HG03175 (cell line): ENCODE measurements at regions not wholly inside any gene's neighbourhood (a gene's known extent, or its start where the extent isn't known, plus 50 kb on each side); places are given as distances from the start of the nearest gene placed in this dataset.
"Not testable (repeated sequence)": the region's sequence is repeated elsewhere in the genome, so short reads cannot be mapped to it uniquely, and the experiment has no call there.

ENCODE experiments used
- ATAC-seq: cut with Tn5 transposase; IDR thresholded peaks from one replicate; pipeline ENCODE4 v1.9.1; 2021; ENCODE audit warnings: mild to moderate bottlenecking, moderate library complexity; ENCODE audit not compliant: unreplicated experiment

DNA sequence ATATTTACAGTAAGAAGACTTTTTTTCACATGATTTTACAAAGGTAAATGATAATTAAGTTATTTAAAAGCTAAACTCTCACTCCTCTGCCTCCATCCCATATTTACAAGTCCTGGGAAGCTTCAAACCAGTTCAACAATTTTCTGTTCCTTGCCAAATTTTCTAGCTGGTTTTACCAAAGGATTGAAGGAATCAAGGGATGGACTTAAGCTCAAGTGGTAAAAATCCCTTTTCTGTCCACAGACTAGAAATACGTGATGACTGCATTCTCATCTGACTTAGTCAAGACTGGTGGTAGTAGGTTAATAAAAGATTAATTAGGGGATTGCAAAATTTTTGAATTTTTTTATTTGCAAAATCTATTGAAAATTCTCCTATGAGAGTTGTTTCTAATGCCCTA lies 297.3 kb downstream of the MTX2 start:
- ATAC-seq: no peak

DNA sequence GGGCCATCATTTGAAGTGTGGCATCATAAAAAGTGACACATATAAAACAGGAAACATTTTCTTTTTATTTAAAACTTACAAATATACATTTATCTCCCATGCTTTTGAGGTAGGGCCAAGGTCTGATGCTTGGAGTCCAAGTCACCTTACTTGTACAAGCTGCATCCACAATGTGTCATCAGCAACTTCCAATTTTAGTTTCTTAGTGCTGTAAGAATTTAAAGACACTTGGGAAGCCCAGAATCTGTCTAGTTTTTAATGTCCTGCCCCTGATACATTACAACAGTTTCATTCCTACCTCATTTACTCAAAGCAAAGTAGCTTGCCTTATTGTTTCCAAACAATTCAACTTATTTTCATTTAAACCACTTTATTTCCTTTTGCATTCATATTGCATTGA lies 297.7 kb downstream of the MTX2 start:
- no peak for ATAC-seq

DNA sequence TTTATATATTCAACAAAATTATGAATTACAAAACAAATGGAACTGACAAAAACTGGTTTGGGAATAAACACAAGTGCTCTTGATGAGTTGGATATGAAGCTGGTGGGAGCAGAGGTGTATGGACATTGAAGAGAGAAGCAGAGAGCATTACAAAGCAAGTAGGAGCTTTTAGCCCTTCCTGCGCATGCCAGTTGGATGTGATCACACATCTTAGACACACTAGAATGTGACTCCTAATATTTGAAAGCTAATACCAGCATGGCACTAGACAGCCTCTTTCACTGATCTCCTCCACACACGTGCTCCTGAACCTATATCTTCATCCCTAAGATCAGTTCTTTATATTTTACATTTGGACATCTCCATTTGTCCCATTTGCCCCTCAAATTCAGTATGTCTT lies 298.1 kb downstream of the MTX2 start:
- no peak for ATAC-seq

DNA sequence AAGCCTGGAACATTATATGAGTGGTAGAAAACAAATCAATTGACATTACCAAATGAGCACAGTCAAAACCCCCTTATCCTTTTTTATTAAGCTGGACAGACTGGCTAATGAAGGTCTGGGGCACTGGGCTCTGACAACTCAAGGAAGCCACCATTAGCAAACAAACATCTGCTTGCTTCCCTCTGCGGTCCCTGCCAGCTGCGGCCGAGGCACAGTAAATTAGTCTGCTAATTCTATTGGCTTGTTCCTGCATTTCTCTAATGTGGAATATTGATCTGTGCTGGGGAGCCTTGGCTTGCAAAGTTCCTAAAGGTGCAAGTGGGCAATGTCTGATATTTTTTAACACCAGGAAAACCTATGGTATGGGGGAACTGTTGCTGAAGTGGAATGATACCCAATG lies 300.3 kb downstream of the MTX2 start:
- ATAC-seq: no peak

DNA sequence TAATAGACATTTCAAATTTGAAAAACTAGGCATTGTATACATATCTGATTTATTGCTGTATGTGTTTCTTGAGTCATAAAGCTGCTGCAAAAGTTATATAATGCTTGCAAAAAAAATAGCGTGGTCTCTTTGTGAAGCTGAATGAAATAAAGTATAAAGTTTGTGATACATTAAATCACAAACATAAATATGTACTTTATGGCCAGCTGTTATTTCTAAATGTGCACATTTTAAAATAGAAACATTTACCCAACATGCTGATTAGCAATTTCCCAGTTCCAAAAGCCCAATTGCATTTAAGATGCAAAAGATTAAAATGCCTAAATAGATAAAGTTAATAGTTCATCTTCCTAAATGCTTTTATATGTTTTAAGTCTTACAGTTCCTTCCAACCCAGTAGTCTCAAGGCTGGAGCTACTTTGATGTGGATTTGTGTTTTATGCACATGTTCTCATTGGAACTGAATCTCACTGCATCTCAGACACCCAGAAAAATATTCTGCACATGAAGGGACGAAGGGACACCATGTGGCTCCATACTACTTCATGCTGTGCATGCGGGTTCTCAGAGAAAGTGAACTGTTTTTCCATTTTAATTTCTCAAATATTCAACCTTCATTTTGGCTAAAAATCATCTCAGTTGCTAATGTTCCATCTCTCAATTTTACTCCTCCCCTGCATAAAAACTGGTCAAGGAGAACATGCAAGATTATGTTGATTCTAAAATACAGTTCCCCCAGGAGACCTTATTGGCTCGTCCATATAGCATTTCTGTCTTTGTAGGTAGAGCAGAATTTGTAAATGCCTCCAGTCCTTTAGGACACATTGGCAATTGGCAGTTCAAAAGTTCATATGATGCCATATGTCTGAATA lies 304.6 kb downstream of the MTX2 start:
- no peak for ATAC-seq

DNA sequence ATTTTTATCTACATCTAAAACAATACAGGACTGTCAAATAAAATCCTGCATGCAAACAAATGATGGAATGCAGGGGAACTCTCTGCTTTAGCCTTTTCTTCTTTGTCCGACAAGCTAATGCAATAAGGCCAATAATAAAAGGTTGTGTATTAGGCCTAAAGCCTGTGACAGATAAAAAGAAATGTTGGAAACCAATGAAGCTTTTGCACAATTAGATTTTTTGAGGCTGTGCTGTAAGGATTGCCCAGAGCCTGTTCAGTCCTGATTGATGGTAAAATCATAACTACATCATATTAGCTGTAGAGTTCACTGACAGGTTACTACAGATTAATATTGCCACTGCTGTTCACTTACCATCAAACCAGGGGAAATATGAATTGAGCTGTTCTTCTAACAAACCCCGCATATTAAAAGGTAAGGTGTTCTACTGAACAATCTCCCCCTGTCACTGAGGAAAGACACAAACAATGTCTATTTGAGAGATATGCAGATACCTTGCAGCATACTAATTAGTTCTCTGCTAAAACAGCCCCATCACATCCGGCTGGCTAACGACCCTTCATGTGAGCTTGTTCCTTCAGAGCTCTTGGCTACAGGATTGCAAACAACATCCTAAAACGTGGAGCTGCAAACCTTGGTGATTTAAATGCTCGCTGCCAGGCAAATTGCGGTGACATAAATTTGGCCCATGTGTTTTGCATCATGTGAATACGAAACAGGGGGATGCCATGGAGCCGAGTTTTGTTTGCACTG lies 305.4 kb downstream of the MTX2 start:
- ATAC-seq: no peak

DNA sequence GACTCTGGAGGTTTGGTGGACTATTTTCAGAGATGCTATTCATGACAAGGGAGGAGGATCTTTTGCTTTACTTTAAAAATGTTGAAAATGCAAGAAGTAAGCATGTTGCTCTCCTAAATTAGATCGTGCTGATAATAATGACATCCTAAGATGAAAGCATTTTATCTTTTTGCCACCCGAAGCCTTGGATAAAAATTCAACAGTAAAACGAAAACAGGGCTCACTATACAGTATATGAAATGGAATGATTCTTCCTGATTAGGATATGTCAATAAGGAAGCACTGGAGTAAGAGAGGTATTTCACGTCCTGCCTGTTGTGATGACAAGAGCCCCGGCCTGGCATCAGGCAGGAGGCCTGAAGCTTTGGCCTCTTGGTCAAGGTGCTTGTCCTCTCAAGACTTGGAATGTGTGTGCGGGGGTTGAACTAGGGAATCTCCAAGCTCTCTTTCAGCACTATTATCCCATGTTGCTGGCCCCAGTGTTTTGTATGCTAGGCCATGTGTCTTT lies 306.0 kb downstream of the MTX2 start:
- no peak for ATAC-seq

DNA sequence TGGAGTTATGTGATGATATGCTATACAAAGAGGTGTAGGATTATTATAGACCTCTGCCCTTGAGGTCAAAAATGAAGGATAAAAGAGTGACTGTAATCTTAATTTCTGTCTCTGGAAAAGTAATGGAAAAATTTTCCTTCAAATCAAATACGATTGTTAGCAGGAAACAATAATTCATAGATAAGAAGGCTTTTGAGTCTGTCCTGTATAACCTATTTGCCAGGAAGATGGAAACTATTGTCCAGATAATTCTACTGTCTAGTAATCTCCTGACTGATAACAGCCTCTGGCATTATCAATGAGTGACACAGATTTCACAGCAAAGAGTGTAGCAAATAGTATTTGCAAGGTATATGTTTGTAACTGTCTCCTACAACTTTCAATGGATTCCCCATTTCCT lies 307.8 kb downstream of the MTX2 start:
- ATAC-seq: no peak

DNA sequence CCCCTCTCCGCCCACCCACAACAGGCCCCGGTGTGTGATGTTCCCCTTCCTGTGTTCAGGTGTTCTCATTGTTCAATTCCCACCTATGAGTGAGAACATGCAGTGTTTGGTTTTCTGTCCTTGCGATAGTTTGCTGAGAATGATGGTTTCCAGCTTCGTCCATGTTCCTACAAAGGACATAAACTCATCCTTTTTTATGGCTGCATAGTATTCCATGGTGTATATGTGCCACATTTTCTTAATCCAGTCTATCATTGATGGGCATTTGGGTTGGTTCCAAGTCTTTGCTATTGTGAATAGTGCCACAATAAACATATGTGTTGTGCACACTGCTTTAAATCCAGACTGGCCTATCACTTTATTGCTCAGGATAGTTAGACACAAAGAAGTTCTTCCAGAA lies 309.1 kb downstream of the MTX2 start:
- not testable (repeated sequence) for ATAC-seq

DNA sequence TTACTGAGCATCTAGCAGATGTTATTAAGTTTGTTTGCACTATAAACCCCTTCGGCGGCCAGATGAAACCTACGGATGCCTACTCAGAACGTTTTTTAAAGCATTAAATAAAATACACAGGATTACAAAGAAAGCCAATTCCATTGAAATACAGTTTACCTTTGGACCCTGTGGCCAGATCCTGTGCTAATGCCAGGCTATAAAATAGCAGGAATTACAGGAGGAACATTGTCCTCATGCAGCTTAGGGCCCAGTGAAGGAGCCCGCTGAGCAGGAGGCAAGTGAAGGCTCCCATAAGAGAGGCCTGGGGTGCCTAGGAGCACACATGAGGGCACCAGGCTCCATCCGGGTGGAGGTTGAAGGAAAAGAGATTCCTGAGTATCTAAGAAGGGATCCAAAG lies 310.4 kb downstream of the MTX2 start:
- ATAC-seq: no peak

DNA sequence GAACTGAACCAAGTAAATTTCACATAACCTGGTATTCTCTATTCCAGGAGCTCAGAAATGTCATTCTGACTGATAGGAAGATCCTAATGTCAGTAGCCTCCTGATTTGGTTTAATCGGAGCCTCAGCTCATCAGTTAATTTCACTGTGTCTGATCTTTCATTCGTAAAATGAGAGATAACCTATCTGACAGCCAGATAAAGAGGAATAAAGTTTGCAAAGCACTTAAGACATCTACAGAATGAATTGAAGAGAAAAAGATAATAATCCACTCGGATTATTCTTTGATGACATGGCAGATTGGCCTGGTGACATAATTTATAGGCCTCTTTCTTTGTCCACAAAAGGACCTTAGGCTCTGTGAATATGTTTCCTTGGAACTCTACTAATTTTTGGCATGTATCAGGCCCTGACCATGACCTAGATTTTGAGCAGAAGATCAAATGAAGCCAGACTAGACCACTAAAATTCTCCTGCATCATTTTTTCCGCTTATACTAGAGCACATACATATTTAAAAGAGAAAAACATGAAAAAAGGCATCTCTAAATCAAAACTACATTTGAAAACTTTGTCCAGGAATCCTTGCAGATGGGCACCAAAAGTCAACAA lies 312.4 kb downstream of the MTX2 start:
- ATAC-seq: no peak

DNA sequence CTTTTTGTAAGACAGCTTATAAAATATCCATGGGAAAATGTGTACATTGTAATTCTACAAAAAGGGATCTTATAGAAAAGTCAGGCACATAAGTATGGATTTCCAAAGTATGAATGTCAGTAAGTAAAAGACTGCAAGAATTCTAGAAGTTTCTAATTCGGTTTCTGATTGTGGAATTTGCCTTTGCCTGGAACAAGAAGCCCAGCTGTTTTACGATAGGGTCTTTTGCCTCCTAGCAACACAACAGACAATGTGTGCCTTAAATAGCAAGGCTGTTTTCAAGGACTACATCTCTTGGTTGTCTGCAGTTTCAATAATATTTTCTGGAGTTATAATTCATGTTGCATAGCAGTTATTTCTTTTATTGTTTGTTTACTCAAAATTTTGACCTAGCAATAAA lies 312.9 kb downstream of the MTX2 start:
- ATAC-seq: no peak

DNA sequence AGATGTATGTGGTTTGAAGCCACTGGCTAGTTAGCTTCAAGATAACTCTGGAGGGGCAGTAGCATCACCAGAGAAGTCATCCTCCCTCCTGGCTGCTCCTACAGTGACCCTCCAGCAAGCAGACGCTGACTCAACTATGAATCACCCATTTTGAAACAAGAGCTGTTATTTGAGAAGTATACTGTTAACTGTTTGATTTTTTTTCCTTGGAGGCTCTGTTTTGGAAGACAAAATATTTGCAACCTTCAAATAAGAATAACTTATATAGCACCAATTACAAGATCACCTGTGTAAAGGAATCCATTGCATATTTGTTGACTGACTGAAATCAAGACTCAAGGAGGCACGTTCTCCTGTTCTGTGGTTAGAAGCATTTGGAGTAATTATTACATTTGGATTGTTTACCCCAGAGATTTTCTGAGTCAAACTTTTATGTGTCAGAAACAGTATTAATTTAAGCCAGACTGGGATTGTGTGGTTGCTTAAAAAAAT lies 313.8 kb downstream of the MTX2 start:
- ATAC-seq: no peak

DNA sequence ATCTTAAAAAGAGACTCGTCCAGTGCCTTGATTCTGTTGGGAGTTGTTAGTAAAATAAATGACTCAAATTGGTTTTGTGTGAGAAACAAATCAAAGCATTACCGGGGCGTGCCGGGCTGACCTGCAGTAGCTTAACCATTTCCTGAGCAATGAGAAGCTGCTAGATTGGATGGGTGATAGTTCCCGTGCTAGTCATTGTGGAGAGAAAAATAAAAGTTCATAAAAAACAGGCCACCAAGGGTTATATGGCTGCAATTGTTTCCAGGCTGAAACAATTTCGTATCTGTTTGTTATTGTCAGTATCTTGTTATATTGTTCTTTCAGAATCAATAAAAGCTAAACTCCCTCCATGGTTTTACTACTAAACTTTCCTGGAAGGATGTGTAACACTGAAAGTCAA lies 314.4 kb downstream of the MTX2 start:
- ATAC-seq: no peak

DNA sequence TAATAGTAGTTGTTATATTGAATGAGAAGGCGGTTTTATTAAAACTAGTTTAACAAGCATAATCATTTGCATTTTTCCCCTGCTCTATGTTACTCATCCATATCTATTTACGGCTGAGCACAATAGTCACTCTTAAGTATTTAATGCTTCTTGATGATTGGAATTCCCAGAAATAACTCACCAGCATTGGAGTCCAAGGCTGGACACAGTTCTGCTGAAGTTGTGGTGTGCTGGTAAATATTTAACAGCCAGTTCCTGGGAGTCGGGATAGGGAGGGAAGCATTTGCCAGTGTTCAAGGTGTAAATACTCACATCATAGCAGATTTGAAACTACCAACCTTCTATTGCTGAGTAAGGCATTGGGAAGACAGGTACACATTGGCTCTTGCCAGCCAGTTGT lies 315.1 kb downstream of the MTX2 start:
- ATAC-seq: no peak

DNA sequence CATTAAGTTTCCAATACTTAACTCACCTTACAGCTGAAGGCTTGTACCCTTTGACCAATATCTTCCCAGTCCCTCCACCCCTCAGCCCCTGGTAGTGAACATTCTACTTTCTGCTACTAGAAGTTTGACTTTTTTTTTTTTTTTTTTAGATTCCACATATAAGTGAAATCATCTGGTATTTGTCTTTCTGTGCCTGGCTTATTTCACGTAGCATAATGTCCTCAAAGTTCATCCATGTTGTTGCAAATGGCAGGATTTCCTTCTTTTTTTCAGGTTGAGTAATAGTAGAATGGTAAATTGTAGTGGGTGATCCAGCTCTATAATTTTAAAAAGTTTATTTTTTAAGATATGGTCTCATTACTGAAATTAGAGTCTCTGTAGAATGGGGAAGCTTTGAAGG lies 316.0 kb downstream of the MTX2 start:
- no peak for ATAC-seq

DNA sequence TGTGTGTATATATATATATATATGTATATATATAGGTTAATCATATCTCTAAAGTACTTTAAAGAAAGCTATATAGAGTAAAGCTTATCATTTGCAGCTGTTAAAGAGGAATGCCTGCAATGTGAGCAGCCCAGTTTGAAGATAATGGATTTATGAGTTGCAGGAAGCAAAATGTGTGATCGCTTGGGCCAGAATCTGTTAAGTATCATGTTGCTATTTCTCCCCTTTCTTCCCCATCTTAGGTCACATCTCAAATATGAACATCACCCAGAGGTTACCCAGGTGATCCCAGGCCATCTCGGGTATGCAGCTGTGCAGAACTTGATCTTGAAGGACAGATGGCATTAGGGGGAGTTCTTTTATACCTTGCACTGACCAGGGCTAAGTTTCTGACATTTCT lies 316.5 kb downstream of the MTX2 start:
- ATAC-seq: no peak

DNA sequence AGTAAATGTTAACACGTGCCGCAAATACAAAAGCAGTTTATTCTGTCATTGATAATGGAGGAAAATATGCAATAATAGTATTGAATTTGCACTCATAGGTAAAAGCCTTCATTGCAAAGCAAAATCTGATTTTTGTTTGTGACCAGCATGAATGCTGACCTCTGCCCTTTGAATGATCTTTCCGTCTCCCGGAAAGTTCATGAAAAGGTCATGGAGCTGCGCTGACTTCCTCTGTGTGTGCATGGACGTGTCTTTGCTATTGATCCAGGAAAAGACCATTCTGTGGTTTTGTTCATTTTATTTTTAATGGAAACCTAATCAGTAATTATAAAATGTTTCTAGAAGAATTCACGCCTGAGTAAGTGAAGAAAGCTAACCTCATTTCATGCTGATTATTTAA lies 320.0 kb downstream of the MTX2 start:
- ATAC-seq: no peak

DNA sequence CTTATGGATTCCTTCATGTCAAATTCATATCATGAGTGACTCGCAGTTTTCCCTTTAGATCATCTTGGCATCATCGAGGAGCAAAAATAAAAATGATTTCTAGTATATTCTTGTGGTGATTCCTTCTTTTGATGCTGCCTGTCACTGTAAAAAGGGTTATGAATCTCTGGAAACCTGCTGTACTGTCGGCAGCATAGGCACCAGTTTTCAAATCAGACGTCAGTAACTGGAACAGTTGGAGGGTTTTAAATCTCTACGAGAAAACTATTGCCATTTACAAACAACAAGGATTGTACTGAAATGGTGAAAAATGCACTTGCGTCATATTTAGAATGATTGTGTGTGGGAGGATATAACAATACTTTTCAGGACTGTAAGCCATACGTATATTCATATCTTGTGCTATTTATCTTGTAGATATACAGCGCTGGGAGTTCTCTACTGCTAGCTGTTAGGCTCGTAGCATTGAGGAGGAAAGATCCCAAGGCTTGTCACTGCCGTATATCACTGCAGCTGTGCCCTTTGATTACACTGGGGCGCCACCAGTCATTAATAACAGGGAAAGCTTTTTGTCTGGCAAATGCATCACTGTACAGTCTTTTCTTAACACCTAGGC lies 320.7 kb downstream of the MTX2 start:
- no peak for ATAC-seq

DNA sequence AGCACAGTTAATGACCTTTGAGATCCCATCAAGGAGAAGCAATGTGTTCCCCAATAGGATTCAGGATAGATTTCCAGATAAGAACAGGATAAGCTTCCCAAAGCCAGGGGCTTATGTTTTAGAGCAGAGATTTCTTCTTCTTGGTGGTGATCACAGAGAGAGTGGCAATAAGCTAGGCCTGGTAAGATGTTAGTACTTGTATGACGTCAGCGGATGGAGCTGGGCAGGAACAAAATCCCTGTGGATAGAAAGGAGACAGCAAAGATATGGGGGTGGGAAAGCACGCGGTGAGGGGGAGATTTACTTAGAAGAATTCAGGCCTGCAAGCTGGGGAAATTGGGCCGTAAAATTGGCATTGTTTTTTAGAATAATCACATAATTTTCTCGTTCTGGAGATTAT lies 323.0 kb downstream of the MTX2 start:
- no peak for ATAC-seq

DNA sequence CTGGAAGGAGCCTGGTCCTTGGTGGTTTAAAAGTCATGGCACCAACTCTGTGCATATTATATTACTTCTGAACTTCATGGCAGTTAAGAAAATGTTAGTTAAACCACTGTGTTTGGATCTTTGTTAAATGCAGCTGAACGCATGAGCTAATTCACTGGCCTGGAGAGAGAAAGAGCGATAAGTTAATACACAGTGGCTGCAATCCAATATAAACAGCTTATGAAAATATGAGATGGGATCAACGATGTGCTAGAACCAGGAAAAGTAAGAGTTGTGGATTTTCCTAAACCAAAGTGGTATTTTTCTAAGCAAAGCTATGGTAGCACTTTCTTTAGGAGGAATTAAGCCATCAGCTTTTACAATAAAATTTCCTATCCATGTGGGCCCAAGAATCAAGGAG lies 326.7 kb downstream of the MTX2 start:
- ATAC-seq: no peak
